ENCODE measurements at regions not wholly inside any gene's neighbourhood (a gene's known extent, or its start where the extent isn't known, plus 50 kb on each side); places are given as distances from the start of the nearest gene placed in this dataset.

DNA sequence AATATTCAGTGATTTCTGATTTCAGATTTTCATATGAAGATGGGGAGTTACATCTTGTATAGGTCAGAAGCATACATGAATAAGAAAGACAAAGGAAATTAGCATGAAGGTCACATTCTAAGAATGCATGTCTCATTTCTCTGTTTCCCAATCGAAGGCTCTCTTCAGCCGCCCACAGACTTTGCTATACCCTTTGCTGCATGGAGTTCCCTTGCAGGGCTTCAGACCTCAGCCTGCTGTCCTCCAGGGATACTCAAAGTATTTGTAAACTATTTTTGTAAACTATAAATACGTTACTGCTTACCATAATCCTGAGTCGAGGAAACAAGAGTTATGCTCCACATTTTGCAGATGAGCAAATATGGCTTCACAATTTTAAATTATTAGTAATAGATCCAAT, 738.4 kb downstream of the PCDH18 start:
- Histone ChIP-seq H3K4me3 (no peak overlapping the region), H3K27me3 (no peaks in the 10 kb centered on the region), H3K36me3 (no peaks in the 10 kb centered on the region), H3K9me3 (no peaks in the 10 kb centered on the region), H3K4me1 (no peaks in the 10 kb centered on the region), H3K27ac (no peak overlapping the region)
- WGBS, 2 donors, result 55 to 69% methylated on average over 4 of the region's 4 CpGs
- intact Hi-C loops (cut with DNase I), result no loop called here
- no peak for TF ChIP-seq CTCF (IDR thresholded peaks at IDR 0.05)
- DNase-seq, result no peak
- no peak for ATAC-seq
- FAIRE-seq, result no peak

DNA sequence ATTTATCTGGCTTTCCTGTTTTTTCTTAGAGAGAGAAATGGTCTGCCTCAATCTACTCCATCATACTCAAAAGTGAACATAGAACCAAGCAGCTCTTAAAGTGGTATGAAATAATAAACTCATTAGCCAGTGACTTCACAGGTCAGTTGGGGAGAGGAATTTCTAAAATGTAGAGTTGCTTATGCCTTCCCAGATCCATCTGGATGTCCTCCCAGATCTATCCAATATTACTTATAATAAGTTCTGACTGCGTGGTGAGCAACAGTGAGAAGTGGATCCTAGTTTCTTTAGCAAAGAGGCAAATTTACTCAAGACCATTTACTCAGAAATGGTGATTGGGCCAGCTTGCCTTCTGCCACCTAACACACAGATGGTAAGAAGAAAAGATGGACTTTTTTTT, 748.0 kb downstream of the PCDH18 start:
- Histone ChIP-seq H3K36me3 (no peaks in the 10 kb centered on the region), H3K27ac (no peak overlapping the region), H3K9me3 (no peaks in the 10 kb centered on the region), H3K27me3 (no peaks in the 10 kb centered on the region), H3K4me1 (no peaks in the 10 kb centered on the region), H3K4me3 (no peak overlapping the region)
- no peak for DNase-seq
- 49 to 55% methylated on average over 1 of the region's 1 CpG for WGBS, 2 donors
- no peak for FAIRE-seq
- TF ChIP-seq CTCF (IDR thresholded peaks at IDR 0.05), result no peak
- intact Hi-C loops (cut with DNase I), result no loop called here
- ATAC-seq, result no peak

- no peaks in the 10 kb centered on the region for H3K4me1 ChIP-seq
- no peaks in the 10 kb centered on the region for H3K9me3 ChIP-seq
- no peaks in the 10 kb centered on the region for H3K27me3 ChIP-seq
- FAIRE-seq, result no peak
- WGBS, 2 donors, result 75 to 80% methylated on average over 6 of the region's 6 CpGs
- no peak overlapping the region for H3K4me3 ChIP-seq
- TF ChIP-seq CTCF (IDR thresholded peaks at IDR 0.05), result no peak
- intact Hi-C loops (cut with DNase I), result no loop called here
- H3K27ac ChIP-seq, result no peak overlapping the region
- no peaks in the 10 kb centered on the region for H3K36me3 ChIP-seq
- DNase-seq, result no peak
- no peak for ATAC-seq
Measured at GRCh38 chr4:136769717-136770116, 762.6 kb downstream of the PCDH18 start.

- no peaks in the 10 kb centered on the region for H3K27me3 ChIP-seq
- TF ChIP-seq CTCF (IDR thresholded peaks at IDR 0.05), result no peak
- no peak overlapping the region for H3K4me3 ChIP-seq
- H3K36me3 ChIP-seq, result no peaks in the 10 kb centered on the region
- WGBS, 2 donors, result 10 to 27% methylated on average over 1 of the region's 1 CpG
- H3K9me3 ChIP-seq, result no peaks in the 10 kb centered on the region
- FAIRE-seq (no peak), ATAC-seq (no peak), DNase-seq (no peak)
- no peaks in the 10 kb centered on the region for H3K4me1 ChIP-seq
- intact Hi-C loops (cut with DNase I), result no loop called here
- no peak overlapping the region for H3K27ac ChIP-seq
Measured at GRCh38 chr4:136768925-136769275, 763.4 kb downstream of the PCDH18 start.

- H3K4me3 ChIP-seq, result no peak overlapping the region
- H3K27me3 ChIP-seq, result no peaks in the 10 kb centered on the region
- ATAC-seq (no peak), FAIRE-seq (peak; percentile 53), DNase-seq (no peak)
- H3K27ac ChIP-seq, result no peak overlapping the region
- no peaks in the 10 kb centered on the region for H3K36me3 ChIP-seq
- intact Hi-C loops (cut with DNase I), result no loop called here
- no peak for TF ChIP-seq CTCF (IDR thresholded peaks at IDR 0.05)
- 57 to 66% methylated on average over 3 of the region's 3 CpGs for WGBS, 2 donors
- H3K4me1 ChIP-seq, result no peaks in the 10 kb centered on the region
- no peaks in the 10 kb centered on the region for H3K9me3 ChIP-seq
Measured at GRCh38 chr4:136768213-136768924, 763.9 kb downstream of the PCDH18 start.
